ENCODE measurements at regions not wholly inside any gene's neighbourhood (a gene's known extent, or its start where the extent isn't known, plus 50 kb on each side); places are given as distances from the start of the nearest gene placed in this dataset.

DNA sequence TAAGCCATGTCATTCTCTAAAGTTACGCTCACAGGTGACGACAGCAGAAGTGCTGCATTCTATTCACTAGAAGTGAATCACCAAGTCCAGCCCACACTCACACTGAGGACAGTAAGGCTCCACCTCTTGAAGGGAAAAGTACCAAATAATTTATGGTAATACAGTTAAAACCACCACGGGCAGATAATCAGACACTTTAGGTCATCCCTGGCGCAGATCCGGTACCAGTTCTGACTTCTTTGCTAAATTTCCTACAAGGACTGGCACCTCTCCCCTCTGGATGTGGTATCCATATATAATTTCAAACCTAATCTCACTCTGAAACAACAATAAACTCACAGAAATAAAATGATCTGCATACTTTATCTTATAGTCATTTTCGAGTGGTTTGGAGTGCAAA is 954.7 kb upstream of the GHITM start:
- no peaks in the 10 kb centered on the region for H3K36me3 Mint-ChIP-seq
- no peaks in the 10 kb centered on the region for H3K4me1 Mint-ChIP-seq
- no peaks in the 10 kb centered on the region for H3K4me1 ChIP-seq (ENCODE audit: control insufficient read depth in 1 of 2, insufficient read depth in 2 of 2, low read length in 2 of 2)
- H3K9ac ChIP-seq (ENCODE audit: insufficient read depth, low read length, poor library complexity, severe bottlenecking) = no peak overlapping the region
- WGBS (ENCODE audit: insufficient coverage) = 100% methylated on average over 4 of the region's 6 CpGs
- no peaks in the 10 kb centered on the region for H3K79me2 ChIP-seq (ENCODE audit: insufficient read depth, low read length)
- H3K4me3 Mint-ChIP-seq = no peak overlapping the region
- peaks cover 0 to 5% (median 0%) of the 10 kb centered on the region in 7 donors for H3K9me3 Mint-ChIP-seq
- no peaks in the 10 kb centered on the region for H3K9me3 ChIP-seq (replicated peaks in 1 of 2; ENCODE audit: control insufficient read depth in 1 of 2, insufficient read depth in 1 of 2, low read length in 2 of 2)
- no peak overlapping the region for H3K27ac Mint-ChIP-seq
- no peak for DNase-seq
- H3K4me3 ChIP-seq (replicated peaks in 1 of 3; ENCODE audit: low read depth in 2 of 3, low read length in 3 of 3) = no peak overlapping the region
- H3K36me3 ChIP-seq (replicated peaks in 1 of 2; ENCODE audit: control insufficient read depth in 1 of 2, insufficient read depth in 2 of 2, low read length in 2 of 2) = no peaks in the 10 kb centered on the region
- no peak overlapping the region for H2AFZ ChIP-seq (ENCODE audit: insufficient read depth, low read depth, low read length, poor library complexity, severe bottlenecking)
- intact Hi-C loops (cut with micrococcal nuclease) = no loop called here
- H4K20me1 ChIP-seq (ENCODE audit: insufficient read depth, low read length) = no peaks in the 10 kb centered on the region
- H3K4me2 ChIP-seq (replicated peaks; ENCODE audit: extremely low read depth, low read length, poor library complexity, severe bottlenecking) = no peak overlapping the region
- no peaks in the 10 kb centered on the region for H3K27me3 Mint-ChIP-seq (ENCODE audit: low read depth in 3 of 3)
- no peaks in the 10 kb centered on the region for H3K27me3 ChIP-seq (ENCODE audit: control insufficient read depth in 2 of 2, insufficient read depth in 2 of 2, low read length in 2 of 2)
- no peak overlapping the region for H3K27ac ChIP-seq (ENCODE audit: low read depth in 1 of 2, low read length in 2 of 2)
- TF ChIP-seq, protein P1, sequence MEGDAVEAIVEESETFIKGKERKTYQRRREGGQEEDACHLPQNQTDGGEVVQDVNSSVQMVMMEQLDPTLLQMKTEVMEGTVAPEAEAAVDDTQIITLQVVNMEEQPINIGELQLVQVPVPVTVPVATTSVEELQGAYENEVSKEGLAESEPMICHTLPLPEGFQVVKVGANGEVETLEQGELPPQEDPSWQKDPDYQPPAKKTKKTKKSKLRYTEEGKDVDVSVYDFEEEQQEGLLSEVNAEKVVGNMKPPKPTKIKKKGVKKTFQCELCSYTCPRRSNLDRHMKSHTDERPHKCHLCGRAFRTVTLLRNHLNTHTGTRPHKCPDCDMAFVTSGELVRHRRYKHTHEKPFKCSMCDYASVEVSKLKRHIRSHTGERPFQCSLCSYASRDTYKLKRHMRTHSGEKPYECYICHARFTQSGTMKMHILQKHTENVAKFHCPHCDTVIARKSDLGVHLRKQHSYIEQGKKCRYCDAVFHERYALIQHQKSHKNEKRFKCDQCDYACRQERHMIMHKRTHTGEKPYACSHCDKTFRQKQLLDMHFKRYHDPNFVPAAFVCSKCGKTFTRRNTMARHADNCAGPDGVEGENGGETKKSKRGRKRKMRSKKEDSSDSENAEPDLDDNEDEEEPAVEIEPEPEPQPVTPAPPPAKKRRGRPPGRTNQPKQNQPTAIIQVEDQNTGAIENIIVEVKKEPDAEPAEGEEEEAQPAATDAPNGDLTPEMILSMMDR (IDR thresholded peaks at IDR 0.05) = no peak

DNA sequence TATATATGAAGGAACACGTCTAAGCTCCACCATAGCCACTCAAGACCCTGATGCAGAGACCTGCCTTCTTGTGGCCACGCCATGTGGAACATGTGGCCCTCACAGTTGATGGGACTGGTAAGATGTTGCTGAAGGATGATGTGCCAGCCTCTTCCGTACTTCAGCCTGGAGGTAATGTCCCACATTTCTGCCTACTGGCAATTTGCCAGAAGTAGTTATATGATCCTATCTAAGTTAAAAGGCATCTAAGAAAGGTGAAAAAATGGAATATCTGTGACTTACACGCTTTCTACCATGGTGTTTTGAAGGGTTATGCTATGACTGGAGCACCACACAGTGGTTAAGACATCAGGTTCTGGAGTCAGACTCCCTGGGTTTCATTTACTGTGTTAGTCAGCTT is 948.7 kb upstream of the GHITM start:
- Mint-ChIP-seq H3K4me3 (no peak overlapping the region), H3K36me3 (no peaks in the 10 kb centered on the region), H3K27ac (no peak overlapping the region), H3K9me3 (peaks cover 0 to 3% (median 0%) of the 10 kb centered on the region in 7 donors), H3K4me1 (no peaks in the 10 kb centered on the region), H3K27me3 (ENCODE audit: low read depth in 3 of 3) (no peaks in the 10 kb centered on the region)
- no peak overlapping the region for H3K27ac ChIP-seq (ENCODE audit: low read depth in 1 of 2, low read length in 2 of 2)
- no peak overlapping the region for H2AFZ ChIP-seq (ENCODE audit: insufficient read depth, low read depth, low read length, poor library complexity, severe bottlenecking)
- no peaks in the 10 kb centered on the region for H3K27me3 ChIP-seq (ENCODE audit: control insufficient read depth in 2 of 2, insufficient read depth in 2 of 2, low read length in 2 of 2)
- no peaks in the 10 kb centered on the region for H3K36me3 ChIP-seq (replicated peaks in 1 of 2; ENCODE audit: control insufficient read depth in 1 of 2, insufficient read depth in 2 of 2, low read length in 2 of 2)
- no peak for DNase-seq
- 81% methylated on average over 2 of the region's 4 CpGs for WGBS (ENCODE audit: insufficient coverage)
- TF ChIP-seq, protein P1 (IDR thresholded peaks at IDR 0.05) = no peak
- H3K4me2 ChIP-seq (replicated peaks; ENCODE audit: extremely low read depth, low read length, poor library complexity, severe bottlenecking) = no peak overlapping the region
- H3K9ac ChIP-seq (ENCODE audit: insufficient read depth, low read length, poor library complexity, severe bottlenecking) = no peak overlapping the region
- no peaks in the 10 kb centered on the region for H3K4me1 ChIP-seq (ENCODE audit: control insufficient read depth in 1 of 2, insufficient read depth in 2 of 2, low read length in 2 of 2)
- H3K4me3 ChIP-seq (replicated peaks in 1 of 3; ENCODE audit: low read depth in 2 of 3, low read length in 3 of 3) = no peak overlapping the region
- H3K79me2 ChIP-seq (ENCODE audit: insufficient read depth, low read length) = no peaks in the 10 kb centered on the region
- no peaks in the 10 kb centered on the region for H3K9me3 ChIP-seq (replicated peaks in 1 of 2; ENCODE audit: control insufficient read depth in 1 of 2, insufficient read depth in 1 of 2, low read length in 2 of 2)
- H4K20me1 ChIP-seq (ENCODE audit: insufficient read depth, low read length) = no peaks in the 10 kb centered on the region
- intact Hi-C loops (cut with micrococcal nuclease) = no loop called here

Measured in CD14-positive monocyte (primary cell).